Panc1 (cell line): ENCODE measurements at regions not wholly inside any gene's neighbourhood (a gene's known extent, or its start where the extent isn't known, plus 50 kb on each side); places are given as distances from the start of the nearest gene placed in this dataset.

Experiments used
- ATAC-seq: fragments of 200-7000 bp; cut with Tn5 transposase; 2 replicates; pipeline ENCODE4 v1.9.1; 2020; ENCODE audit warnings: mild to moderate bottlenecking, moderate library complexity
- BruUV-seq: library from RNA; stranded (reverse); fragments of 400-500 nt; replicated peaks from 2 replicates; lab custom pipeline; 2021; lab: Mats Ljungman, UMichigan
- CTCF ChIA-PET: fragments of 300-600 bp; sonication (Branson Sonifier 250); formaldehyde crosslinking; loops from one replicate; lab custom pipeline; 2022; ENCODE audit warnings: antibody characterized with exemption; lab: Charles Lee
- POLR2A ChIA-PET: fragments of 300-600 bp; sonication (Branson Sonifier 250); formaldehyde crosslinking; loops from one replicate; lab custom pipeline; 2022; ENCODE audit warnings: antibody characterized with exemption; lab: Charles Lee
- DNase-seq: peaks from one replicate; pipeline ENCODE4 v3.0.0-alpha.2; 2010; ENCODE audit warnings: low read depth, low spot score
- H3K27ac ChIP-seq: 2 replicates; pipeline ENCODE4 v1.5.1; 2011; ENCODE audit warnings: mild to moderate bottlenecking, low read length, inconsistent platforms
- H3K27me3 ChIP-seq: fragments of 200-500 bp; sonication (Bioruptor generic); 2 replicates; pipeline ENCODE4 v1.6.0; 2014; ENCODE audit warnings: low read length, inconsistent platforms; ENCODE audit not compliant: control insufficient read depth, insufficient read depth
- H3K36me3 ChIP-seq: fragments of 200-500 bp; sonication (Bioruptor generic); 2 replicates; pipeline ENCODE4 v1.5.1; 2014; ENCODE audit warnings: inconsistent platforms, mild to moderate bottlenecking, low read length, moderate library complexity; ENCODE audit not compliant: control insufficient read depth, insufficient read depth
- H3K4me1 ChIP-seq: 2 replicates; pipeline ENCODE4 v1.5.1; 2011; ENCODE audit warnings: inconsistent platforms, mild to moderate bottlenecking, low read length, moderate library complexity; ENCODE audit not compliant: control insufficient read depth, insufficient read depth
- H3K4me3 ChIP-seq, 2 experiments: 2 replicates each; pipeline ENCODE4 v1.5.1; 2011 to 2012; ENCODE audit warnings: low read depth in 2 of 2, low read length in 2 of 2, mild to moderate bottlenecking in 2 of 2, inconsistent platforms in 1 of 2, moderate library complexity in 1 of 2
- H3K9me3 ChIP-seq: fragments of 200-500 bp; sonication (Bioruptor generic); 2 replicates; pipeline ENCODE4 v1.5.1; 2014; ENCODE audit warnings: low read depth, mild to moderate bottlenecking, inconsistent platforms, low read length, moderate library complexity; ENCODE audit not compliant: control insufficient read depth, insufficient read depth
- CTCF ChIP-seq: fragments of 450-650 bp; IDR thresholded peaks from 2 replicates; pipeline ENCODE4 v1.5.1; 2017; ENCODE audit warnings: mild to moderate bottlenecking
- POLR2AphosphoS5 ChIP-seq: IDR thresholded peaks from 2 replicates; pipeline ENCODE4 v1.6.1; 2012; ENCODE audit warnings: mild to moderate bottlenecking, low read depth, low read length, moderate library complexity
- SIN3A ChIP-seq: IDR thresholded peaks from 2 replicates; pipeline ENCODE4 v1.6.1; 2012; ENCODE audit warnings: low read depth, mild to moderate bottlenecking, low read length, moderate library complexity, borderline replicate concordance; ENCODE audit not compliant: insufficient read depth
- TCF7L2 ChIP-seq: IDR thresholded peaks from 2 replicates; pipeline ENCODE4 v1.6.1; 2011; ENCODE audit warnings: mild to moderate bottlenecking, low read depth, low read length, inconsistent platforms
- in situ Hi-C: cut with HindIII; loops from 2 replicates; pipeline ENCODE4 v1.10.0; 2016; ENCODE audit warnings: low sequenced_read_pairs, low pct_unique_long_range_greater_than_20kb
- intact Hi-C: fragments of 100-400 bp; cut with micrococcal nuclease; formaldehyde crosslinking; loops from one replicate; pipeline ENCODE4 v1.10.0; 2022; ENCODE audit not compliant: unreplicated experiment
- TF ChIP-seq, protein P1 (sequence below), 2 experiments: IDR thresholded peaks; 2 replicates each; pipeline ENCODE4 v1.6.1; 2011 to 2012; ENCODE audit warnings: low read depth in 2 of 2, control low read depth in 1 of 2, low read length in 1 of 2, mild to moderate bottlenecking in 1 of 2, moderate library complexity in 1 of 2; ENCODE audit not compliant: insufficient read depth in 1 of 2

- in situ Hi-C loops (no loop called here), intact Hi-C loops (no loop called here)
- Histone ChIP-seq H3K27ac (no peak overlapping the region), H3K4me1 (no peaks in the 10 kb centered on the region), H3K9me3 (no peaks in the 10 kb centered on the region), H3K4me3 (no peak overlapping the region), H3K36me3 (no peaks in the 10 kb centered on the region), H3K27me3 (no peaks in the 10 kb centered on the region)
- no peak for DNase-seq
- TF ChIP-seq, protein P1, sequence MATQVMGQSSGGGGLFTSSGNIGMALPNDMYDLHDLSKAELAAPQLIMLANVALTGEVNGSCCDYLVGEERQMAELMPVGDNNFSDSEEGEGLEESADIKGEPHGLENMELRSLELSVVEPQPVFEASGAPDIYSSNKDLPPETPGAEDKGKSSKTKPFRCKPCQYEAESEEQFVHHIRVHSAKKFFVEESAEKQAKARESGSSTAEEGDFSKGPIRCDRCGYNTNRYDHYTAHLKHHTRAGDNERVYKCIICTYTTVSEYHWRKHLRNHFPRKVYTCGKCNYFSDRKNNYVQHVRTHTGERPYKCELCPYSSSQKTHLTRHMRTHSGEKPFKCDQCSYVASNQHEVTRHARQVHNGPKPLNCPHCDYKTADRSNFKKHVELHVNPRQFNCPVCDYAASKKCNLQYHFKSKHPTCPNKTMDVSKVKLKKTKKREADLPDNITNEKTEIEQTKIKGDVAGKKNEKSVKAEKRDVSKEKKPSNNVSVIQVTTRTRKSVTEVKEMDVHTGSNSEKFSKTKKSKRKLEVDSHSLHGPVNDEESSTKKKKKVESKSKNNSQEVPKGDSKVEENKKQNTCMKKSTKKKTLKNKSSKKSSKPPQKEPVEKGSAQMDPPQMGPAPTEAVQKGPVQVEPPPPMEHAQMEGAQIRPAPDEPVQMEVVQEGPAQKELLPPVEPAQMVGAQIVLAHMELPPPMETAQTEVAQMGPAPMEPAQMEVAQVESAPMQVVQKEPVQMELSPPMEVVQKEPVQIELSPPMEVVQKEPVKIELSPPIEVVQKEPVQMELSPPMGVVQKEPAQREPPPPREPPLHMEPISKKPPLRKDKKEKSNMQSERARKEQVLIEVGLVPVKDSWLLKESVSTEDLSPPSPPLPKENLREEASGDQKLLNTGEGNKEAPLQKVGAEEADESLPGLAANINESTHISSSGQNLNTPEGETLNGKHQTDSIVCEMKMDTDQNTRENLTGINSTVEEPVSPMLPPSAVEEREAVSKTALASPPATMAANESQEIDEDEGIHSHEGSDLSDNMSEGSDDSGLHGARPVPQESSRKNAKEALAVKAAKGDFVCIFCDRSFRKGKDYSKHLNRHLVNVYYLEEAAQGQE (IDR thresholded peaks at IDR 0.05; ENCODE audit: insufficient read depth in 1 of 2, low read depth in 2 of 2, low read length in 1 of 2) = no peak
- TF ChIP-seq POLR2AphosphoS5 (no peak), CTCF (no peak), SIN3A (no peak), TCF7L2 (no peak)
- POLR2A ChIA-PET = no interaction called here
- no peak for ATAC-seq
- no TSS peak for BruUV-seq
- CTCF ChIA-PET = no interaction called here
Observed at GRCh38 chr4:29680644-29681043, 1039.5 kb upstream of the PCDH7 start.

DNA sequence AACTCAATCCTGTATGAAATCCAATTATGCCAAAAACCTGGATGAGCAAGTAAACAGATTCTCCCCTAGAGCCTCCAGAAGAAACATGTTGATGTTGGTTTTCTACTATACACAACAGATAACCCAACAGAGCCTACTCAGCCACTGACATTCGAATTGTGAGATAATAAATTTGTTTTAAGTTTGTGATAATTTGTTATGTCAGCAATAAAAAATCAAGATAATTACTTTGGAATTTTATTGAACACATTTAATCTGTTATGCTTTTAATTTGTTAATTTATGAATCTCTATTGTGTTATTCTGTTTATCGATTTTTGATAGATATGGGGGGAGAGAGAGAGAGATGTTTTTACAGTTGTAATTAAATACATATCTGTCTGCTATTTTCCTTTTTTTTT, 1016.1 kb upstream of the PCDH7 start:
- intact Hi-C loops (no loop called here), in situ Hi-C loops (no loop called here)
- ChIA-PET POLR2A (no interaction called here), CTCF (no interaction called here)
- no TSS peak for BruUV-seq
- TF ChIP-seq TCF7L2 (no peak), POLR2AphosphoS5 (no peak), SIN3A (no peak), CTCF (no peak)
- TF ChIP-seq, protein P1 (IDR thresholded peaks at IDR 0.05; ENCODE audit: insufficient read depth in 1 of 2, low read depth in 2 of 2, low read length in 1 of 2) = no peak
- Histone ChIP-seq H3K36me3 (no peaks in the 10 kb centered on the region), H3K4me3 (no peak overlapping the region), H3K9me3 (no peaks in the 10 kb centered on the region), H3K4me1 (no peaks in the 10 kb centered on the region), H3K27me3 (no peaks in the 10 kb centered on the region), H3K27ac (no peak overlapping the region)
- no peak for ATAC-seq
- no peak for DNase-seq
